Uterus (tissue), 2 donors: ENCODE measurements at regions not wholly inside any gene's neighbourhood (a gene's known extent, or its start where the extent isn't known, plus 50 kb on each side); places are given as distances from the start of the nearest gene placed in this dataset.
"Not testable (repeated sequence)": the region's sequence is repeated elsewhere in the genome, so short reads cannot be mapped to it uniquely, and the experiment has no call there.

Experiments
- CTCF ChIP-seq, 4 experiments: fragments of 200-600 bp in 2 of 4; fragments of 450-650 bp in 2 of 4; sonication (generic) in 2 of 4; IDR thresholded peaks; one replicate each; pipeline ENCODE4 v1.5.1; 2016 to 2019; ENCODE audit warnings: antibody characterized with exemption in 4 of 4, mild to moderate bottlenecking in 2 of 4, moderate library complexity in 1 of 4
- POLR2A ChIP-seq, 2 donors: fragments of 450-650 bp; IDR thresholded peaks; one replicate each; pipeline ENCODE4 v1.6.1; 2016; ENCODE audit warnings: antibody characterized with exemption in 2 of 2, mild to moderate bottlenecking in 1 of 2, moderate library complexity in 1 of 2

- not testable (repeated sequence) for TF ChIP-seq CTCF, POLR2A (IDR thresholded peaks at IDR 0.05)
Measured at GRCh38 chr3:101917761-101918160, 68.4 kb downstream of the NFKBIZ start.
